ENCODE measurements at regions not wholly inside any gene's neighbourhood (a gene's known extent, or its start where the extent isn't known, plus 50 kb on each side); places are given as distances from the start of the nearest gene placed in this dataset.

- H3K4me3 Mint-ChIP-seq: no peak overlapping the region
- no peaks in the 10 kb centered on the region for H3K4me1 Mint-ChIP-seq
- no peaks in the 10 kb centered on the region for H3K36me3 Mint-ChIP-seq
- DNase-seq (no peak), ATAC-seq (ENCODE audit: low read depth in 2 of 2) (no peak)
- H3K27ac Mint-ChIP-seq: no peak overlapping the region
- H3K9me3 Mint-ChIP-seq: peaks cover 0 to 6% (median 0%) of the 10 kb centered on the region in 7 donors
- H3K27me3 Mint-ChIP-seq: no peaks in the 10 kb centered on the region
Measured at GRCh38 chr4:24121395-24122175, 231.7 kb upstream of the PPARGC1A start.

GRCh38 chr4:24117975-24118374 lies 228.1 kb upstream of the PPARGC1A start:
- ATAC-seq (ENCODE audit: low read depth in 2 of 2): no peak
- H3K9me3 Mint-ChIP-seq: peaks cover 0 to 20% (median 5%) of the 10 kb centered on the region in 7 donors
- no peaks in the 10 kb centered on the region for H3K4me1 Mint-ChIP-seq
- H3K27ac Mint-ChIP-seq: no peak overlapping the region
- no peaks in the 10 kb centered on the region for H3K27me3 Mint-ChIP-seq
- no peaks in the 10 kb centered on the region for H3K36me3 Mint-ChIP-seq
- H3K4me3 Mint-ChIP-seq: no peak overlapping the region
- DNase-seq: no peak

- Mint-ChIP-seq H3K9me3 (peaks cover 0 to 27% (median 4%) of the 10 kb centered on the region in 7 donors), H3K4me1 (no peaks in the 10 kb centered on the region), H3K27me3 (no peaks in the 10 kb centered on the region), H3K27ac (no peak overlapping the region), H3K36me3 (no peaks in the 10 kb centered on the region), H3K4me3 (no peak overlapping the region)
- DNase-seq (no peak), ATAC-seq (ENCODE audit: low read depth in 2 of 2) (no peak)
Measured at GRCh38 chr4:24116107-24116506, 226.3 kb upstream of the PPARGC1A start.

- H3K9me3 Mint-ChIP-seq: peaks cover 0 to 27% (median 4%) of the 10 kb centered on the region in 7 donors
Measured at GRCh38 chr4:24114919-24115500, 225.2 kb upstream of the PPARGC1A start.

GRCh38 chr4:24114444-24114843 lies 224.6 kb upstream of the PPARGC1A start:
- Mint-ChIP-seq H3K4me1 (no peaks in the 10 kb centered on the region), H3K36me3 (no peaks in the 10 kb centered on the region), H3K27me3 (no peaks in the 10 kb centered on the region), H3K27ac (no peak overlapping the region), H3K9me3 (peaks cover 0 to 27% (median 4%) of the 10 kb centered on the region in 7 donors), H3K4me3 (no peak overlapping the region)
- ATAC-seq (ENCODE audit: low read depth in 2 of 2): no peak
- no peak for DNase-seq

More at GRCh38 chr4:24114919-24115500, 225.2 kb upstream of the PPARGC1A start:
- Mint-ChIP-seq H3K36me3 (no peaks in the 10 kb centered on the region), H3K4me3 (no peak overlapping the region), H3K4me1 (no peaks in the 10 kb centered on the region), H3K27me3 (no peaks in the 10 kb centered on the region), H3K27ac (no peak overlapping the region)
- ATAC-seq (ENCODE audit: low read depth in 2 of 2) (no peak), DNase-seq (no peak)

- peaks cover 0 to 23% (median 4%) of the 10 kb centered on the region in 7 donors for H3K9me3 Mint-ChIP-seq
- H3K27me3 Mint-ChIP-seq: no peaks in the 10 kb centered on the region
- no peak overlapping the region for H3K4me3 Mint-ChIP-seq
- no peaks in the 10 kb centered on the region for H3K4me1 Mint-ChIP-seq
- ATAC-seq (ENCODE audit: low read depth in 2 of 2): no peak
- DNase-seq: no peak
- no peak overlapping the region for H3K27ac Mint-ChIP-seq
- no peaks in the 10 kb centered on the region for H3K36me3 Mint-ChIP-seq
Measured at GRCh38 chr4:24112466-24112865, 222.6 kb upstream of the PPARGC1A start.

GRCh38 chr4:24108567-24108966 lies 218.7 kb upstream of the PPARGC1A start:
- H3K27ac Mint-ChIP-seq: no peak overlapping the region
- H3K4me1 Mint-ChIP-seq: no peaks in the 10 kb centered on the region
- peaks cover 3 to 24% (median 4%) of the 10 kb centered on the region in 7 donors for H3K9me3 Mint-ChIP-seq
- ATAC-seq (ENCODE audit: low read depth in 2 of 2) (no peak), DNase-seq (no peak)
- H3K4me3 Mint-ChIP-seq: no peak overlapping the region
- H3K36me3 Mint-ChIP-seq: no peaks in the 10 kb centered on the region
- H3K27me3 Mint-ChIP-seq: peaks cover 0 to 3% (median 0%) of the 10 kb centered on the region in 3 donors

GRCh38 chr4:24105327-24106038 lies 215.6 kb upstream of the PPARGC1A start:
- Mint-ChIP-seq H3K27me3 (peaks cover 0 to 3% (median 0%) of the 10 kb centered on the region in 3 donors), H3K36me3 (no peaks in the 10 kb centered on the region), H3K4me3 (peak overlapping the region in 1 of 8 donors; percentile 22), H3K9me3 (peaks cover 0 to 11% (median 6%) of the 10 kb centered on the region in 7 donors), H3K4me1 (no peaks in the 10 kb centered on the region), H3K27ac (peak overlapping the region in 1 of 6 donors; percentile 28)
- ATAC-seq (ENCODE audit: low read depth in 2 of 2) (no peak), DNase-seq (no peak)

- ATAC-seq (ENCODE audit: low read depth in 2 of 2): no peak
- H3K9me3 Mint-ChIP-seq: peaks cover under 1 to 11% (median 6%) of the 10 kb centered on the region in 7 donors
- no peak overlapping the region for H3K27ac Mint-ChIP-seq
- H3K27me3 Mint-ChIP-seq: peaks cover 0 to 3% (median 0%) of the 10 kb centered on the region in 3 donors
- H3K4me1 Mint-ChIP-seq: no peaks in the 10 kb centered on the region
- H3K36me3 Mint-ChIP-seq: no peaks in the 10 kb centered on the region
- DNase-seq: no peak
- H3K4me3 Mint-ChIP-seq: no peak overlapping the region
Measured at GRCh38 chr4:24104158-24104565, 214.3 kb upstream of the PPARGC1A start.

GRCh38 chr4:24103434-24104157 lies 213.7 kb upstream of the PPARGC1A start:
- peaks cover 0 to 3% (median 0%) of the 10 kb centered on the region in 3 donors for H3K27me3 Mint-ChIP-seq
- H3K9me3 Mint-ChIP-seq: peaks cover 0 to 11% (median 6%) of the 10 kb centered on the region in 7 donors
- no peak overlapping the region for H3K27ac Mint-ChIP-seq
- DNase-seq (no peak), ATAC-seq (ENCODE audit: low read depth in 2 of 2) (no peak)
- H3K4me1 Mint-ChIP-seq: no peaks in the 10 kb centered on the region
- no peak overlapping the region for H3K4me3 Mint-ChIP-seq
- no peaks in the 10 kb centered on the region for H3K36me3 Mint-ChIP-seq

- peaks cover 0 to 11% (median 4%) of the 10 kb centered on the region in 7 donors for H3K9me3 Mint-ChIP-seq
- no peaks in the 10 kb centered on the region for H3K4me1 Mint-ChIP-seq
- no peak for DNase-seq
- no peaks in the 10 kb centered on the region for H3K36me3 Mint-ChIP-seq
- H3K27me3 Mint-ChIP-seq: peaks cover 0 to 3% (median 0%) of the 10 kb centered on the region in 3 donors
- H3K27ac Mint-ChIP-seq: no peak overlapping the region
- ATAC-seq (ENCODE audit: low read depth in 2 of 2): no peak
- no peak overlapping the region for H3K4me3 Mint-ChIP-seq
Measured at GRCh38 chr4:24102621-24103020, 212.8 kb upstream of the PPARGC1A start.

- Mint-ChIP-seq H3K4me1 (no peaks in the 10 kb centered on the region), H3K36me3 (no peaks in the 10 kb centered on the region), H3K9me3 (peaks cover 0 to 5% (median 0%) of the 10 kb centered on the region in 7 donors), H3K4me3 (no peak overlapping the region), H3K27ac (no peak overlapping the region), H3K27me3 (no peaks in the 10 kb centered on the region)
- no peak for DNase-seq
- no peak for ATAC-seq (ENCODE audit: low read depth in 2 of 2)
Measured at GRCh38 chr4:24096603-24097002, 206.8 kb upstream of the PPARGC1A start.

- no peaks in the 10 kb centered on the region for H3K36me3 Mint-ChIP-seq
- H3K27me3 Mint-ChIP-seq: no peaks in the 10 kb centered on the region
- DNase-seq (no peak), ATAC-seq (ENCODE audit: low read depth in 2 of 2) (no peak)
- no peak overlapping the region for H3K4me3 Mint-ChIP-seq
- peaks cover 0 to 5% (median 0%) of the 10 kb centered on the region in 7 donors for H3K9me3 Mint-ChIP-seq
- no peaks in the 10 kb centered on the region for H3K4me1 Mint-ChIP-seq
- no peak overlapping the region for H3K27ac Mint-ChIP-seq
Measured at GRCh38 chr4:24094726-24095125, 204.9 kb upstream of the PPARGC1A start.

Measured in naive B cell (primary cell).